NCI-H1436 treated with DMSO at 0.1 percent for 48 hours (cell line): ENCODE measurements at regions not wholly inside any gene's neighbourhood (a gene's known extent, or its start where the extent isn't known, plus 50 kb on each side); places are given as distances from the start of the nearest gene placed in this dataset.

Source experiments
- DNase-seq: peaks from one replicate; lab custom pipeline; 2025; lab: John Stamatoyannopoulos, UW

- no peak for DNase-seq
These were observed 163.3 kb upstream of the NABP1 start for GRCh38 chr2:191514613-191515012.

GRCh38 chr2:191515551-191515950 lies 162.4 kb upstream of the NABP1 start:
- no peak for DNase-seq

GRCh38 chr2:191516260-191516659 lies 161.7 kb upstream of the NABP1 start:
- no peak for DNase-seq

GRCh38 chr2:191521608-191522208 lies 156.2 kb upstream of the NABP1 start:
- DNase-seq, result no peak

GRCh38 chr2:191522478-191523120 lies 155.3 kb upstream of the NABP1 start:
- no peak for DNase-seq

- DNase-seq, result no peak
These were observed 151.8 kb upstream of the NABP1 start for GRCh38 chr2:191526091-191526490.

- DNase-seq, result no peak
These were observed 151.4 kb upstream of the NABP1 start for GRCh38 chr2:191526536-191526935.

- no peak for DNase-seq
These were observed 150.9 kb upstream of the NABP1 start for GRCh38 chr2:191526953-191527556.

GRCh38 chr2:191530618-191531017 lies 147.3 kb upstream of the NABP1 start:
- DNase-seq, result no peak

- DNase-seq, result no peak
These were observed 144.2 kb upstream of the NABP1 start for GRCh38 chr2:191533693-191534180.

GRCh38 chr2:191537921-191538320 lies 140.0 kb upstream of the NABP1 start:
- DNase-seq, result no peak

- no peak for DNase-seq
These were observed 139.5 kb upstream of the NABP1 start for GRCh38 chr2:191538334-191538903.

GRCh38 chr2:191539068-191539467 lies 138.9 kb upstream of the NABP1 start:
- no peak for DNase-seq

- no peak for DNase-seq
These were observed 137.3 kb upstream of the NABP1 start for GRCh38 chr2:191540681-191541080.

GRCh38 chr2:191543708-191544107 lies 134.2 kb upstream of the NABP1 start:
- no peak for DNase-seq

GRCh38 chr2:191544461-191545062 lies 133.4 kb upstream of the NABP1 start:
- DNase-seq, result no peak

GRCh38 chr2:191545361-191545760 lies 132.6 kb upstream of the NABP1 start:
- no peak for DNase-seq

- DNase-seq, result no peak
These were observed 125.9 kb upstream of the NABP1 start for GRCh38 chr2:191552066-191552465.

GRCh38 chr2:191554240-191554639 lies 123.7 kb upstream of the NABP1 start:
- no peak for DNase-seq

- DNase-seq, result peak; percentile 45
These were observed 122.7 kb upstream of the NABP1 start for GRCh38 chr2:191555092-191555742.

GRCh38 chr2:191556463-191556862 lies 121.5 kb upstream of the NABP1 start:
- DNase-seq, result no peak

- DNase-seq, result no peak
These were observed 120.1 kb upstream of the NABP1 start for GRCh38 chr2:191557841-191558240.
